ENCODE measurements at regions not wholly inside any gene's neighbourhood (a gene's known extent, or its start where the extent isn't known, plus 50 kb on each side); places are given as distances from the start of the nearest gene placed in this dataset.
"Not testable (repeated sequence)": the region's sequence is repeated elsewhere in the genome, so short reads cannot be mapped to it uniquely, and the experiment has no call there.

- TF ChIP-seq CTCF (conservative IDR thresholded peaks at IDR 0.05; ENCODE audit: low read length) = no peak
- no peak overlapping the region for H3K4me3 ChIP-seq (ENCODE audit: low read length)
- no peak for DNase-seq (ENCODE audit: low read depth)
Observed at GRCh38 chr4:33494150-33494549, 2750.2 kb downstream of the ARAP2 start.

- DNase-seq (ENCODE audit: low read depth); H3K4me3 ChIP-seq (ENCODE audit: low read length): not testable (repeated sequence)
Observed at GRCh38 chr4:33501587-33501986, 2742.7 kb downstream of the ARAP2 start.

GRCh38 chr4:33512397-33512796, 2731.9 kb downstream of the ARAP2 start:
- H3K4me3 ChIP-seq (ENCODE audit: low read length) = no peak overlapping the region
- TF ChIP-seq CTCF (conservative IDR thresholded peaks at IDR 0.05; ENCODE audit: low read length) = no peak
- no peak for DNase-seq (ENCODE audit: low read depth)

GRCh38 chr4:33518856-33519255, 2725.5 kb downstream of the ARAP2 start:
- no peak for TF ChIP-seq CTCF (conservative IDR thresholded peaks at IDR 0.05; ENCODE audit: low read length)
- no peak for DNase-seq (ENCODE audit: low read depth)
- no peak overlapping the region for H3K4me3 ChIP-seq (ENCODE audit: low read length)

- TF ChIP-seq CTCF (conservative IDR thresholded peaks at IDR 0.05; ENCODE audit: low read length) = no peak
- no peak for DNase-seq (ENCODE audit: low read depth)
- H3K4me3 ChIP-seq (ENCODE audit: low read length) = no peak overlapping the region
Observed at GRCh38 chr4:33532821-33533220, 2711.5 kb downstream of the ARAP2 start.

- no peak overlapping the region for H3K4me3 ChIP-seq (ENCODE audit: low read length)
- no peak for TF ChIP-seq CTCF (conservative IDR thresholded peaks at IDR 0.05; ENCODE audit: low read length)
- DNase-seq (ENCODE audit: low read depth) = no peak
Observed at GRCh38 chr4:33536898-33537297, 2707.4 kb downstream of the ARAP2 start.

- TF ChIP-seq CTCF (conservative IDR thresholded peaks at IDR 0.05; ENCODE audit: low read length) = no peak
- H3K4me3 ChIP-seq (ENCODE audit: low read length) = no peak overlapping the region
- no peak for DNase-seq (ENCODE audit: low read depth)
Observed at GRCh38 chr4:33537527-33537926, 2706.8 kb downstream of the ARAP2 start.

GRCh38 chr4:33543941-33544450, 2700.3 kb downstream of the ARAP2 start:
- no peak for DNase-seq (ENCODE audit: low read depth)
- H3K4me3 ChIP-seq (ENCODE audit: low read length) = no peak overlapping the region
- TF ChIP-seq CTCF (conservative IDR thresholded peaks at IDR 0.05; ENCODE audit: low read length) = no peak
